K562 (cell line): ENCODE measurements at regions not wholly inside any gene's neighbourhood (a gene's known extent, or its start where the extent isn't known, plus 50 kb on each side); places are given as distances from the start of the nearest gene placed in this dataset.

Experiments
- ATAC-seq: fragments of 200-7000 bp; cut with Tn5 transposase; 3 replicates; pipeline ENCODE4 v1.9.1; 2020; ENCODE audit warnings: moderate library complexity
- BruUV-seq: library from RNA; stranded (reverse); fragments of 400-500 nt; replicated peaks from 2 replicates; lab custom pipeline; 2021; lab: Mats Ljungman, UMichigan
- CTCF ChIA-PET: fragments of 300-600 bp; formaldehyde crosslinking; extraction: SDS; loops from one replicate; lab custom pipeline; 2021; ENCODE audit warnings: low intra/inter-chr PET ratio; lab: Yijun Ruan, JAX
- POLR2A ChIA-PET: fragments of 300-600, 350-650 bp; sonication (Branson Sonifier 250); formaldehyde crosslinking; extraction: SDS; loops from one replicate; lab custom pipeline; 2021; ENCODE audit warnings: antibody characterized with exemption, inconsistent platforms; lab: Yijun Ruan, JAX
- DNase-seq, 4 experiments: peaks; one replicate each; pipeline versions ENCODE4 v3.0.0 to v3.0.0-alpha.2; 2011 to 2018; ENCODE audit warnings: low spot score in 3 of 4, mixed read lengths in 3 of 4; ENCODE audit errors: extremely low read depth in 1 of 4
- FAIRE-seq: peaks from 2 replicates; lab custom pipeline; 2011; peaks lifted over from hg19 to GRCh38; lab: Jason Lieb, UNC
- H2AFZ ChIP-seq: 2 replicates; pipeline ENCODE4 v1.6.0; 2011; ENCODE audit warnings: low read depth, low read length, control low read depth, inconsistent platforms
- H3K27ac ChIP-seq: fragments of 200-600 bp; 3 replicates; pipeline ENCODE4 v1.8.0; 2011; ENCODE audit warnings: low read depth, mild to moderate bottlenecking, control low read depth, inconsistent platforms, low read length, moderate library complexity, mixed read lengths; ENCODE audit errors: extremely low read depth
- H3K27me3 ChIP-seq, 2 experiments: fragments of 300-600 bp in 1 of 2; 2 replicates in 1 of 2; 3 replicates in 1 of 2; pipeline versions ENCODE4 v1.6.0 to v1.8.0; 2011; ENCODE audit warnings: inconsistent platforms in 2 of 2, low read length in 2 of 2, mild to moderate bottlenecking in 1 of 2, mixed read lengths in 1 of 2, moderate library complexity in 1 of 2; ENCODE audit not compliant: control insufficient read depth in 2 of 2, insufficient read depth in 2 of 2
- H3K36me3 ChIP-seq: fragments of 300-600 bp; 3 replicates; pipeline ENCODE4 v1.8.0; 2011; ENCODE audit warnings: mild to moderate bottlenecking, low read length, inconsistent platforms; ENCODE audit not compliant: control insufficient read depth, insufficient read depth
- H3K4me1 ChIP-seq, 2 experiments: fragments of 200-600 bp in 1 of 2; replicated peaks in 1 of 2; 2 replicates in 1 of 2; 3 replicates in 1 of 2; pipeline versions ENCODE4 v1.5.1 to v1.8.0; 2011; ENCODE audit warnings: inconsistent platforms in 2 of 2, low read length in 2 of 2, mild to moderate bottlenecking in 1 of 2, mixed read lengths in 1 of 2, moderate library complexity in 1 of 2; ENCODE audit not compliant: control insufficient read depth in 2 of 2, insufficient read depth in 2 of 2
- H3K4me2 ChIP-seq: 2 replicates; pipeline ENCODE4 v1.6.1; 2011; ENCODE audit warnings: low read length, control low read depth, inconsistent platforms, mixed read lengths; ENCODE audit not compliant: insufficient read depth
- H3K4me3 ChIP-seq: fragments of 200-600 bp; sonication (generic), shearing (Covaris generic); 2 replicates; pipeline ENCODE4 v1.5.1; 2016; ENCODE audit warnings: control low read depth, inconsistent platforms
- H3K79me2 ChIP-seq: fragments of 200-600 bp; 3 replicates; pipeline ENCODE4 v1.8.0; 2011; ENCODE audit warnings: low read length, inconsistent platforms; ENCODE audit not compliant: control insufficient read depth, insufficient read depth
- H3K9ac ChIP-seq, 2 experiments: 2 replicates each; pipeline versions ENCODE4 v1.6.0 to v1.6.1; 2011; ENCODE audit warnings: low read depth in 2 of 2, low read length in 2 of 2, control low read depth in 1 of 2, inconsistent platforms in 1 of 2, mild to moderate bottlenecking in 1 of 2, mixed read lengths in 1 of 2; ENCODE audit not compliant: insufficient read depth in 1 of 2
- H3K9me1 ChIP-seq: one replicate; pipeline ENCODE4 v1.6.0; 2011; ENCODE audit warnings: inconsistent platforms, mild to moderate bottlenecking, low read length, moderate library complexity; ENCODE audit not compliant: control insufficient read depth, insufficient read depth
- H3K9me3 ChIP-seq: replicated peaks from 2 replicates; pipeline ENCODE4 v1.5.1; 2011; ENCODE audit warnings: low read depth, low read length, inconsistent platforms; ENCODE audit not compliant: control insufficient read depth, insufficient read depth
- H4K20me1 ChIP-seq: replicated peaks from 2 replicates; pipeline ENCODE4 v1.6.1; 2011; ENCODE audit warnings: low read length, inconsistent platforms, mixed read lengths; ENCODE audit not compliant: control insufficient read depth, insufficient read depth
- ATF7 ChIP-seq: fragments of 450-650 bp; IDR thresholded peaks from 2 replicates; pipeline ENCODE4 v1.7.1; 2014; ENCODE audit warnings: mild to moderate bottlenecking, moderate library complexity
- BDP1 ChIP-seq: IDR thresholded peaks from 3 replicates; pipeline ENCODE4 v1.6.1; 2011; ENCODE audit not compliant: insufficient read length, insufficient read depth
- DMBX1 ChIP-seq: fragments of 250-450 bp; sonication (Bioruptor Pico); IDR thresholded peaks from 2 replicates; pipeline ENCODE4 v1.8.0; 2022; ENCODE audit warnings: inconsistent platforms, mild to moderate bottlenecking, moderate library complexity, borderline replicate concordance
- NFE2L1 ChIP-seq: fragments of 450-650 bp; IDR thresholded peaks from 2 replicates; pipeline ENCODE4 v1.6.1; 2016; ENCODE audit warnings: missing genetic modification characterization, low read depth, mild to moderate bottlenecking, missing compliant biosample characterization, moderate library complexity, borderline replicate concordance
- NR2C2 ChIP-seq, 2 experiments: fragments of 200-800 bp in 1 of 2; sonication (Bioruptor generic) in 1 of 2; sonication (generic) in 1 of 2; formaldehyde crosslinking in 1 of 2; IDR thresholded peaks; 2 replicates each; pipeline versions ENCODE4 v1.6.1 to v1.8.0; 2016 to 2022; ENCODE audit warnings: mild to moderate bottlenecking in 1 of 2, missing compliant biosample characterization in 1 of 2, missing genetic modification characterization in 1 of 2, missing genetic modification reagents in 1 of 2
- SMARCA5 ChIP-seq: fragments of 450-650 bp; IDR thresholded peaks from 2 replicates; pipeline ENCODE4 v1.6.1; 2016
- ZNF316 ChIP-seq: fragments of 450-650 bp; IDR thresholded peaks from 2 replicates; pipeline ENCODE4 v1.6.1; 2016
- ZSCAN29 ChIP-seq: fragments of 450-650 bp; IDR thresholded peaks from 2 replicates; pipeline ENCODE4 v1.6.1; 2017
- WGBS: fragments of 100-300 bp; shearing (Covaris generic); methylation state at CpG from one replicate; pipeline ENCODE4 v1.1.6; 2016; ENCODE audit warnings: low coverage, mixed read lengths; ENCODE audit not compliant: insufficient coverage; ENCODE audit errors: missing lambda C conversion rate; 5-methylcytosine and 5-hydroxymethylcytosine counted together
- in situ Hi-C: fragments of 300-500 bp; cut with MboI; formaldehyde crosslinking; loops from 4 replicates; pipeline ENCODE4 v1.15.0; 2018; ENCODE audit warnings: inconsistent platforms, mixed read lengths
- intact Hi-C: fragments of 100-400 bp; cut with micrococcal nuclease; formaldehyde crosslinking; loops from 2 replicates; pipeline ENCODE4 v1.14.2; 2022

GRCh38 chr20:1718604-1719384 lies 61.2 kb upstream of the SIRPG start:
- Histone ChIP-seq H3K4me1 (no peaks in the 10 kb centered on the region), H3K9me3 (no peaks in the 10 kb centered on the region), H3K36me3 (no peaks in the 10 kb centered on the region), H3K79me2 (no peaks in the 10 kb centered on the region), H3K4me3 (no peak overlapping the region), H3K9me1 (no peaks in the 10 kb centered on the region), H3K9ac (no peak overlapping the region), H4K20me1 (no peaks in the 10 kb centered on the region), H2AFZ (no peak overlapping the region), H3K27ac (no peak overlapping the region), H3K4me2 (no peak overlapping the region), H3K27me3 (no peaks in the 10 kb centered on the region)
- no peak for TF ChIP-seq NFE2L1 (tag)
- TF ChIP-seq SMARCA5 = no peak
- TF ChIP-seq ZNF316 = no peak
- TF ChIP-seq DMBX1 (CRISPR knock-in tag) = no peak
- TF ChIP-seq ATF7 = no peak
- TF ChIP-seq NR2C2 (CRISPR knock-in tag; IDR thresholded peaks at IDR 0.05) = no peak
- no peak for TF ChIP-seq NR2C2 (tag; IDR thresholded peaks at IDR 0.05)
- TF ChIP-seq BDP1 = no peak
- TF ChIP-seq ZSCAN29 = no peak
- ATAC-seq (no peak), DNase-seq (no peak), FAIRE-seq (no peak)
- POLR2A ChIA-PET = no interaction called here
- WGBS = 1% methylated on average over 8 of the region's 8 CpGs
- CTCF ChIA-PET = no interaction called here
- intact Hi-C loops (no loop called here), in situ Hi-C loops (no loop called here)
- no TSS peak for BruUV-seq
